ENCODE measurements at regions not wholly inside any gene's neighbourhood (a gene's known extent, or its start where the extent isn't known, plus 50 kb on each side); places are given as distances from the start of the nearest gene placed in this dataset.

- no peak for DNase-seq
Measured at GRCh38 chr2:23073671-23074070, 311.3 kb upstream of the KLHL29 start.

- DNase-seq: no peak
Measured at GRCh38 chr2:23077596-23077995, 307.4 kb upstream of the KLHL29 start.

DNA sequence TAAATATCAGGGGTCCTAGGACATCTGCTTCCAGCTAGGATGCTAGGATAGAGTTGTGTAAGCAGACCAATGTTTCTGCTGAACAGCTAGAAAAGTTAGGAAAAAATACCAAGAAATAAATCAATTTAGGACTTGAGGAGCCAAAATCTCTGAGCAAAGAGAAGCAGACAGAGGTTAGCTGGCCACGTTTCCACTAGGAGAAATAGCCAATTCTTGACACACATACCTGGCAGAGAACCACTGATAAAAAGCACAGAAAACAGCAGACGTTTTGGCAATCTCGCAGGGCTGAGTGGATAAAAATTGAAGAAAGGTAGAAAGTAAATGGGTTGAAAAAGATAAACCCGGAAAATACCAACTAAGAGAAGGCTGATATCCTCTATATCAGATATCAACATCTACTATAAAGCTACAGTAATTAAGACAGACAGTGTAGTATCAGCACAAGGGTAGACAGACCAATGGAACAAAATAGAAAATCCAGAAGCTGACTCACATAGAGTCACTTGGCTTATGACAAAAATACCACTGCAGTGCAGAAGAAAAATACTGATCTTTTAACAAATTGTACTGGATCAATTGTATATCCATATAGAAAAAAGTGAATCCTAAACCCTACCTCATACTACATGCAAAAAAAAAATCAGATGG lies 306.1 kb upstream of the KLHL29 start:
- peak; percentile 34 to 83 (median 72) for DNase-seq

- no peak for DNase-seq
Measured at GRCh38 chr2:23083966-23084365, 301.0 kb upstream of the KLHL29 start.

DNA sequence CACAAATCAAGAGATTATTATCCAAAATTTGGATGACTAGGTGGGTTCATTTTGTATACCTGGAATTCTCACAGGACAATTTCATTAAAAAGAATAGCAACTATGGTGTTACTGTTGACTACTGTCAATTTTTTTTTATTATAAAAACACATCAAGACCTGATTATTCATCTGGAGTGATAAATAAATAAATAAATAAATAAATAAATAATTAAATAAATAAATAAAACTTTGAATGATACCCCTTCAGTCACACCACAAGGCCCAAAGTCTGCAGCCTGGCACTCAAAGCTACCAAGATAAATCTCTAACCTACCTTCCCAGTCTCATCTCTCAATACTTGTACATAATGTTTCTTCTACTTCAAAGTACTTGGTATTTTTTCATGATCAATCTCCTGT lies 294.0 kb upstream of the KLHL29 start:
- DNase-seq: no peak

GRCh38 chr2:23091900-23092299 lies 293.1 kb upstream of the KLHL29 start:
- DNase-seq: no peak

- peak; percentile 28 to 76 (median 58) for DNase-seq
Measured at GRCh38 chr2:23092831-23093230, 292.1 kb upstream of the KLHL29 start.

GRCh38 chr2:23093513-23093912 lies 291.5 kb upstream of the KLHL29 start:
- DNase-seq: no peak

DNA sequence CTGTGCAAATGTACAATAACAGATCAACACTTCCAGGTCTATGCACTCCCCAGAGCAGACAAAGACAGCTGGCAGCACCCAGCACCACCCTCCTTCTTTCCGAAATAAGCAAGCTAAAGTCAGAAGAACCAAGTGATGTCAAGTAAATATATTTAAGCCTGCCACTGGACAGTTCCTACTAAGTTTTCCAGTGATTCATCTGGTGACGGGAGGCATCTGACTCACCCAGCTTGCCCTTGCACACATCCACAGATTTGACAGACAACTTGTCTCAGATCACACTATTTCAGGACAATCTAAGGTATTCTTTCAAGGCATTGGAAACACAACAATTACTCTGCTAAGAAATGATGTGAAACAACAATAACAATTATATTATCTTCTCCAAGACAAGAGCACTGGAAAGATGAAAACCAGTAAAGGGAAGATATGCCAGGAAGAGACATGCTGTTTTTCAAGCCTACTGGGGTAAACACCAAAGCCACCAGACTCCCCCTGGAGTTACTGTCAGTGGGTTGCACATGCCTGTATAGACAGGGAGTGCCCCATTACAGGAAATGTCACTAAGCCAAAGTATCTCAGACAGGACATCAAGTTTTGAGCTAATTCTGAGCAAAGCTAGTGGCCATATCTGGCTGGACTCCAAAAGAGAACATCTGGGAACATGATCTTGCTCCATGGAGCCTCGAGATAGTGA lies 287.9 kb upstream of the KLHL29 start:
- no peak for DNase-seq

GRCh38 chr2:23100406-23100805 lies 284.6 kb upstream of the KLHL29 start:
- DNase-seq: no peak

DNA sequence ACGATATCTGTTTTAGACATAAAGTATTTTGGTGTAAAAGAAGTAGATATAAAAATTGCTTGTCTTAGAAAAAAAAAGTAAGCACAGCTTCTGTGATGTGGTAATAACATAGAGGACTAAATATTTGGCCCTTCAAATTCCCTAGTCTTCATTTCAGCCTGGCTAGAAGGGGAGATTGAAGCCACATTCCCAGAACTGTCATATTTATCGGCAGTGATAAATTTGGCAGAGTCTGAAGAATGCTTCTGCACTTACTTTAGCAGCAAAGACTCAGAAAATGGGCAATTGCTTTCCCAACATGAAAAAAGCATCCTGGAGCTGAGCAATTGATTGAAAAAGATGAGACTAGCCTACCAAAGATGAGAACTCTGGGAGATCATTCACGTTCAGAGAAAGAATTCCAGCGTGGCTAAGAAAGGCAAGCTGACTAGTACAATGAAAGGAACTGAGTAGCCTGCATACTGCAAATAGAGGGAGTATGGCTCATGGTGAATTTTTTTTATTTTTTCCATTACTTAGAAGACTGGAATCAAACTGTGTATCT lies 278.7 kb upstream of the KLHL29 start:
- DNase-seq: peak; percentile 13 to 65 (median 36)

DNA sequence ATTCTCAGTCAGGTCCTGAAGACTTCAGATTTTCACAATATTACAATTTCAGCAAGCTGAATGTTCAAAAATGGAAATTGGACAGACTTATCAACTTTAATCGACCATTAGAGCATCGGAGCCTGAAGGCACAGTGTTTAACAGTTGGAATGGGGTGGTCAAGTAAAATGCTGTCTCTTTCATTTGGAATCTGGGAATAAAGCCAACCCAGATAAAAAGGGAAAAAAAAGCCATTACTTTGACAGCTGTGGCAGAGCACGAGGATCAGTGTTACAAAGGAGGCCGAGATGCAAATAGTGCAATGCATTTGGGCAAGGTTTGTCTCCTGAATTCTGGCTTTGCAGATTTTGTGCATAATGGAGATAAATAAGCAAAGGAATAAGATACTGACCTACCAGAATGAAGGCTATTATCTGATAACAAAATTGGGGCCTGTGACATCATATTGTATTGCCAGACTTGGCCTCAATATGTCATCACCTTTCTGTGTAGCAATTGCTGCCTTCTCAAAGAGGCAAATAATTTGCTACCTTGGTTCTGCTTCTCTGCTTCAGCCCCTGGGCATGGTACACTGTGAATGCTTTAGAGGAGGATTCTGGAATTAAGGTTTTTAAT lies 277.5 kb upstream of the KLHL29 start:
- DNase-seq: peak in 1 of 3 donors; percentile 60

DNA sequence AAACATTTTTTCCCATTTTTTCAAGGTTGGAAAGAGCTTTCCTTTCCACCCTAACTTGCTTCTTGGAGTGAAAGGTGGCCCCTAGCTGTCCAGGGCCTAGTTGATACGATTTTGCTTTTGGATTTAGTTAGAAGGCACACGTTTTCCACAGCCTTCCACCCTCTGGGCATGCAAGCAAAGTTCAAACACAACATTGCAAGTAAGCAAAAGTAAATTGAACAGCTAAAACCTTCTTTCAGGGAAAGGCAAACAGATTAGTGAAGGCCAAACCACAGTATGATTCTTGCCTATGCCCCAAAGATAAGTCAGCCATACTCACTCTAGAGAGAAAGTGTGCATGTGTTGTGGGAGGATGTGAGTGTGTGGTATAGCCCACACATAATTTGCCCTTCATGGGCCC lies 273.7 kb upstream of the KLHL29 start:
- no peak for DNase-seq

DNA sequence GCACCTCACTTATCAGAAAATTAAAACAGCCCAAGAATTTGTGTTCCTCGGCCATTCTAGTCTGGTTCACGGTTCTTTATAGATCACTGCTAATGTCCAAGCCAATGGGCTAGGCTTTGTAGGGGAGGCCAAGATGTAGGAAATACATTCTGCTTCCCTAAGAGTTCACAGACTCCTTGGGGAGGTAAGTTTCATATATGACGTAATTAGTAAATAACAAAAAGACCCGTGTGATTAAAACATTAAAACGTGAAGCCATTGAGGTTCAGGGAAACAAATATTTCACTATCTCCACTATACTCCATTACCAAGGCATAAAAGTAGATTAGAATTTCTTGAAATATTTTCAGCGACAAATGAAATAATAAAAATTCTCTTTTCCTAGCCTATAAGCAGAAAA lies 272.5 kb upstream of the KLHL29 start:
- DNase-seq: no peak

DNA sequence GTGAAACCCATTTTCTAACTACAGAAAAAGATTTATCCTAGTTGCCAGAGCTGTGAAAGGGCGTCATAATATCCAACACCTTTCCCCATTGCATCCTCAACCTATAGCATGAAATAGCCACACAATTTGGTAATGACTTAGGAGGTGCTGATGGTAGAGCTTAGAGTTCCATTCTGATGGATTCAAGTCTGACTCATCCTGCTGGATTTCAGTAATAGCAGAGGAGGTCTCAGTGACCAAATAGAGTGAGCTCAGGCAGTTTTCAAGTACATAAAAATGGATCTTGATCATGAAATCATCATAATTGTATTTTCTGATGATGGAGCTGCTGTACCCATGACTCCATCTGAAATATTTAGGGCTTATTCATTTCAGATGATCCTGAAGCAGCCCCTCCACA lies 270.7 kb upstream of the KLHL29 start:
- no peak for DNase-seq

DNA sequence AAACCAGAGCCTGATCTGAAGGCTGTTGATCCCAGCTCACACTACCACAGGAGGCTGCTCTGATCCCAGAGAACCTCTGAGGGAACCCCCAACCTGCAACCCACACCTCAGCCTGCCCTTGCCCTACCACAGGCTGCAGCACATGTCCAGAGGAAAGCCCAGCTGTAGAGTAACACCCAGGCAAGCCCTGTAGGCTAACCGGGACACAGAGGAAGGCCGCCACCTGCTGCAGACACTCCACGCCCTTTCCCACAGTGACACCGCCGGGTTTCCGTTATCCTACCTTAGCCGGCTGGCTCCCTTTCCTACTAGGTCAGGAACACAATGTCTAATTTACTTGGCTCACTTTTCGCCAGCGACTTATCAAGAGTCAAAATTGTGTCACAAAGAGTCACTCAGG lies 266.7 kb upstream of the KLHL29 start:
- no peak for DNase-seq

- DNase-seq: no peak
Measured at GRCh38 chr2:23118894-23119293, 266.1 kb upstream of the KLHL29 start.

GRCh38 chr2:23120161-23120560 lies 264.8 kb upstream of the KLHL29 start:
- DNase-seq: no peak

GRCh38 chr2:23121968-23122648 lies 262.9 kb upstream of the KLHL29 start:
- no peak for DNase-seq

DNA sequence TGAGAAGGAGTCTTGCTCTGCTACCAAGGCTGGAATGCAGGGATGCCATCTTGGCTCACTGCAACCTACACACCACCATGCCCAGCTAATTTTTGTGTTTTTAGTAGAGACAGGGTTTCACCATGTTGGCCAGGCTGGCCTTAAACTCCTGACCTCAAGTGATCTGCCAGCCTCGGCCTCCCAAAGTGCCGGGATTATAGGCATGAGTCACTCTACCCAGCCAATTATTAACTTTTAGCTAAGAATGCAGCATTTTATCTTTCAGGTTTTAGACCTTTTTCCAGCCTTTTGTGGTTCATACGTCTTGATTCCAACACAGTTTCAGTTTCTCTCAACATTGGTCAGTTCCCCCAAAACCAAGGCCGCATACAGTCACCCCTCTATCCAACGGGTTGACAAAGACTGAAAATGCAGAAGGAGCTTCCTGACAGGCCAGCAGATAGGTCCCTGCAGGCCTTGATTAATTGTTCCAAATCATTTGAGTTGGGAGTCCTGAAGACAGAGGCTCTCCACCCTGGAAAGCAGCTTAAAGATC lies 262.2 kb upstream of the KLHL29 start:
- DNase-seq: no peak

GRCh38 chr2:23123686-23124085 lies 261.3 kb upstream of the KLHL29 start:
- DNase-seq: no peak

DNA sequence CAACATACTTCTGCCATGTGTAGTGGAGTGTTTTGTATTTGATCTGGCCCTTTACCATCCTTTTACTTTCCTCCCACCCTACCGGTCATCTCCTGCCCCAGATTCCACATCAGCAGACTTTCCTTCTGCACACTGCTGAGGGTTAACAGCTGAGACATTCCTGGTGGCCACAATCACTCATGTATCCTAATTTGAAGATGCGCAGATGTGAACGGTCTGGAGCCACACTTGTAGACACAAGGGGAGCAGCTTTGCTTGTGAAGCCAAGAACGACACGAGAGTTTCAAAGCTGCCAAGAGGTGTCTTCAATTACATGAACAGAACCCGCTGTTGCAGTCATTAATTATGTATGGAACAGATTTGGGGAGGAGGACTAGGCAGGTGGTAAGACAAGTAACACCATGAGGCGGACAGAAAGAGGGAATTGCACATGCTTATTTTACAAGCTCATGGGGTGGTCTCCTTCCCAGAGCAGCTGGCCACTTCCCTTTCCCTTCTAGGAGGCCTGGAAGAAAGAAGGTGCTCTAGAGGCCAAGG lies 260.7 kb upstream of the KLHL29 start:
- DNase-seq: peak in 1 of 3 donors; percentile 58

All from muscle of back (tissue), 3 donors.